Motor neuron (in vitro differentiated cells): ENCODE measurements at regions not wholly inside any gene's neighbourhood (a gene's known extent, or its start where the extent isn't known, plus 50 kb on each side); places are given as distances from the start of the nearest gene placed in this dataset.

ENCODE experiments used
- ATAC-seq, 8 experiments: fragments of 200-7000 bp; cut with Tn5 transposase; replicated peaks in 6 of 8; 2 replicates each; pipeline ENCODE4 v1.8.0; 2021; ENCODE audit warnings: mild to moderate bottlenecking in 8 of 8, moderate library complexity in 8 of 8
- H3K27ac ChIP-seq, 2 donors: fragments of 250-450 bp; sonication (Bioruptor Pico); 2 replicates each; pipeline ENCODE4 v1.9.0; 2021; ENCODE audit warnings: antibody characterized with exemption in 2 of 2, mild to moderate bottlenecking in 2 of 2, moderate library complexity in 1 of 2
- H3K4me1 ChIP-seq, 2 donors: fragments of 250-450 bp; sonication (Bioruptor Pico); replicated peaks in 1 of 2; 2 replicates each; pipeline ENCODE4 v1.6.1; 2021; ENCODE audit warnings: antibody characterized with exemption in 2 of 2, mild to moderate bottlenecking in 2 of 2, moderate library complexity in 1 of 2
- H3K4me3 ChIP-seq, 5 donors: fragments of 250-450 bp; sonication (Bioruptor Pico); 2 replicates each; pipeline ENCODE4 v1.9.0; 2021; ENCODE audit warnings: antibody characterized with exemption in 5 of 5, mild to moderate bottlenecking in 5 of 5, moderate library complexity in 4 of 5
- WGBS, 10 experiments: fragments of 450-650 bp; shearing (Covaris generic); methylation state at CpG; one replicate each; pipeline ENCODE4 v1.0.0; 2022; 5-methylcytosine and 5-hydroxymethylcytosine counted together
- in situ Hi-C, 9 experiments: fragments of 400-800 bp; cut with MboI; loops; one replicate each; pipeline ENCODE4 v1.15.0; 2021; ENCODE audit warnings: low sequenced_read_pairs in 9 of 9, low pct_unique_long_range_greater_than_20kb in 2 of 9; ENCODE audit not compliant: unreplicated experiment in 9 of 9

DNA sequence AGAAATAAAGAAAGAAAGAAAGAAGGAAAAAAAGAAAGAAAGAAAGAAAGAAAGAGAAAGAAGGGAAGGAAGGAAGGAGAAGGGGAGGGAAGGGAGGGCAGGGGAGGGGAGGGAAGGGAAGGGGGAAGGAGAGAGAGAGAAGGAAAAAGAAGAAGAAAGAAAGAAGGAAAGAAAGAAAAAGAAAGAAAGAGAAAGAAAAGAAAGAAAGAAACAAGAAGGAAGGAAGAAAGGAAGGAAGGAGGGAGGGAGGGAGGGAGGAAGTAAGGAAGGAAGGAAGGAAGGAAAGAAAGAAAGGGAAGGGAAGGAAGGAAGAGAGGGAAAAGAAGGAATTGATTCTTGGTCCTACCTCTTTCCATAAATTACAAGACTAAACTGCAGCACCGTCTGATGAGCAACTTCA is 186.1 kb downstream of the URB2 start:
- 0 to 100% (median 100%) methylated on average over 1 of the region's 1 CpG; no CpG with 5 or more reads in 5 of the 10 experiments for WGBS, 10 experiments
- Histone ChIP-seq H3K4me3 (no peak overlapping the region), H3K27ac (no peak overlapping the region), H3K4me1 (no peaks in the 10 kb centered on the region)
- no peak for ATAC-seq
- in situ Hi-C loops: no loop called here

DNA sequence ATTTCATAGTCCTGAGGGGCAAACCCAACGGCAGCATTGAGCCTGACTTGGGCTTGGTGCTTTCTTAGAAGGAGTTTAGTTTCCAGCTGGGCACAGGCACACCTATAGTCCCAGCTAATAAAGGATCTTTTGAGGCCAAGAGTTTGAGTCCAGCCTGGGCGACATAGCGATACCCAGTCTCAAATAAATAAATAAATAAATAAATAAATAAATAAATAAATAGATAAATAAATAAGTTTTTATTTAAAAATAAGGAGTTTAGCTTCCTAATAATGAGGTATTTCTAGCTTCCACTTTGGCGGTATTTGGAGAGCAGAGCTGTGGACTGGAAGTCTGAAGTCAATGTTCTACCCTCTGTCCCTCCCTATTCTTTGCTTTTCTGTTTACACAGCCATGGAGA is 186.6 kb downstream of the URB2 start:
- no peaks in the 10 kb centered on the region for H3K4me1 ChIP-seq
- 21 to 91% (median 81%) methylated on average over 1 to 4 of the region's 4 CpGs; no CpG with 5 or more reads in 3 of the 10 experiments for WGBS, 10 experiments
- no peak overlapping the region for H3K27ac ChIP-seq
- no peak overlapping the region for H3K4me3 ChIP-seq
- in situ Hi-C loops: no loop called here
- ATAC-seq: no peak

DNA sequence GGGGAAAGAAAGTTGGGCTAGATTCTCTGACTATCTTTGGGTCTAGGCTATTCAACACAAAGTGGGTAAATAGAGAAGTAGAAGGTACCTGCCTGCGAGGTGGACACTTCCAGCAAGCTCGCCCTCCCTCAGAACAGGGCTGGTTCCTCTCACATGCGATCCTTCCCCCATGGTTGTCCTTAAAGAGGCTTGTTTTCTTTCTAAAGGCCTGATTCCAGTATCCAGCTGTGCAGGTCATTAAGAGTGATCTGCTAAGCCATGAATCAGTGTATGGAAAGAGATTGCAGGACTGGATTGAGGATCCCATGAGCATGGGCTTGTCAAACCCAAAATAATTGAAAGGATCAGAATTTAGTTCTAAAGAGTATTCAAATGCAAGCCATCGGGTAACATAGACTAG is 189.0 kb downstream of the URB2 start:
- ATAC-seq: no peak
- no peaks in the 10 kb centered on the region for H3K4me1 ChIP-seq
- in situ Hi-C loops: no loop called here
- no peak overlapping the region for H3K4me3 ChIP-seq
- WGBS, 10 experiments: 0 to 96% (median 74%) methylated on average over 1 to 4 of the region's 4 CpGs; no CpG with 5 or more reads in 1 of the 10 experiments
- H3K27ac ChIP-seq: no peak overlapping the region

DNA sequence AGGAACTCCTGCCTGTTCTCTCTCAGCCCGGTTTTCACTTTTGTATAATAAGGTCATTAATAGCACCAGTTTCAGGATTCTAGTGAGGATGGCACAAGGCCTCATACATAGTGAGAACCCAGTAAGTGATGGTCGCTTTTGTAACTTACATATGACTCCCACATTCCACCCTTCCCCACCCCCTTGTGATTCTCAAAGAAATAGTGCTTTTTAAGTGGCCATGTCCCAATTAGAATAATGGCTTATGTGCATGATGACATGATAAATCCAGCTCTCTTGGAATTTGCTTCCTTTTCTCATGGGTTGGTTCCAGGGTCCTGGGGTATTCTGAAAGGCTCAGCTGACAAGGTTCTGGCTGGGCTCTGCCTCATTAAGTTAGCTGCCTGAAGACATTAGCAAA is 189.9 kb downstream of the URB2 start:
- no peak overlapping the region for H3K4me3 ChIP-seq
- no peak overlapping the region for H3K27ac ChIP-seq
- peak in 4 of 8 experiments; percentile 25 to 78 (median 59) for ATAC-seq
- H3K4me1 ChIP-seq: no peaks in the 10 kb centered on the region
- 0 to 71% (median 46%) methylated on average over 1 to 2 of the region's 2 CpGs; no CpG with 5 or more reads in 1 of the 10 experiments for WGBS, 10 experiments
- in situ Hi-C loops: no loop called here

DNA sequence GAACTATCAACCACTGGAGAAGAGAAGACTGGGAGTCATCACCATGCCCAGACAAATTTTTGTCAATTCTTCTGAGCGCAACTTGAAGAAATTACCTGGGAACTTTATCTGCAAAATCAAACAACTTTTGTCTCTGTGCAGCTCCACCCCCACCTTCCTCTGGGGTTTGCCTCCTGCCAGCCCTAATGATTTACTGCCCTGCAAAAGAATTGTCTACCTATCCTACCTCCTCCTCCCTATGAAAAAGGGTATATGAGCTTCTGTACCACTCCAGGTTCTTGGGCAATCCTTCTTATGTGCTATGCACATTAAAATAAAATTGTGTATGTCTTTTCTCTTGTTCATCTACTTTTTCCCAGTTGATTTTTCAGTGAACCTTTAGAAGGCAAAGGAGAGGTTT is 191.9 kb downstream of the URB2 start:
- in situ Hi-C loops: no loop called here
- no peak overlapping the region for H3K4me3 ChIP-seq
- ATAC-seq: no peak
- H3K4me1 ChIP-seq: no peaks in the 10 kb centered on the region
- no peak overlapping the region for H3K27ac ChIP-seq
- 14 to 100% (median 93%) methylated on average over 1 of the region's 1 CpG for WGBS, 10 experiments

DNA sequence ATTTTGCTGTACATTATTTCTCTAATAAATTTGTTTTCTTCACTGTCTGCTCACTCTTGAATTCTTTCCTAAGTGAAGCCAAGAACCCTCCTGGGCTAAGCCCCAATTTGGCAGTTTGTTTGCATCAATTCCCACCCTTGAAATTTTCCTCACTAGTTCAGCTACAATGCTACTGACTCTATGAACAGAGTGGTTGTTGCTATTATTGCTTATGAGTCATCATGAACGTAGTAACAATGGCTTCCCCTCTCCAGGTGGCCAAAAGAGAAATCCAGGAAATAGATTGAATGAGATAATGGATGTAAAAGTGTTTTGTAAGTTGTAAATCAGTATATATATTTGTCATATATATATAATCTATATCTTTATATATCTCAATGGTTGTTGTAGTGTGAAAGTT is 193.0 kb downstream of the URB2 start:
- in situ Hi-C loops: no loop called here
- H3K4me1 ChIP-seq: no peaks in the 10 kb centered on the region
- WGBS, 10 experiments: 0 to 67% (median 50%) methylated on average over 1 of the region's 1 CpG; no CpG with 5 or more reads in 3 of the 10 experiments
- H3K27ac ChIP-seq: no peak overlapping the region
- no peak for ATAC-seq
- no peak overlapping the region for H3K4me3 ChIP-seq

DNA sequence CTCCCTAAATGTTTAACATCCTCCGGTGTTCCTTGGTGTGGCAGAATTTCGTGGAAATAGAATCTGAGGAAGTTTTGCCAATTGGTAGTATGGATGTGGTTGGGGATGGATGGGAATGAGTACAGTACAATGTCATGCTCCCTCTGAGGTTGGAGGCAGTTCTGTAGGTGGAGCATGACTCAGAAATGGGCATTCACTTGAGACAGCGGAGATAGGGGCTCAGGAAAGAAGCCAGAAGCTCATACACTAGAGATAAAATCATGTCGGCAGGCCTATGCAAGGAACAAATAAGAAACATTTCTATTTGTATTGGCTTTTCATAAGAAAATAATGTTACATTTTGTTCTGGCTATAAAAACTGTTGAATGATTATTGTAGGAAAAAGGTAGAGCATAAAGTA is 196.0 kb downstream of the URB2 start:
- 13 to 100% (median 87%) methylated on average over 1 to 4 of the region's 4 CpGs; no CpG with 5 or more reads in 1 of the 10 experiments for WGBS, 10 experiments
- in situ Hi-C loops: no loop called here
- Histone ChIP-seq H3K27ac (no peak overlapping the region), H3K4me1 (no peaks in the 10 kb centered on the region), H3K4me3 (no peak overlapping the region)
- ATAC-seq: no peak

DNA sequence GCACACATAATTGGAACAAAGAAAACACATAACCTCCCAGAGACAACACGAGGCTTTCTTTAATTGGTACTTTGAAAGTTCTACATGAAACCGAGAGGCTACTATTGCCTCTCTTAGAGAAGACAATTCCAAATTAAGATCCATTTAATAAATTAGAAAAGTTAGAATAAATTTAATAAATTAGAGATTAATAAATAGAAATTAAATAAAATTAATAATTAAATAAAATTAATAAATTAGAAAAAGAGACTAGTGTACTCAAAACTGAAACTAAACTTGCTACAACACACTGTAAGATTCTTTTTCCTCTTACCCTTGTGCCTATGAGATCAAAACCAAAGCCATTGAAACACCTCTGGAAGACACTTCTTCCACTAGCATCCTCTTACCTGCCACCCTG is 199.0 kb downstream of the URB2 start:
- WGBS, 10 experiments: 21 to 100% (median 78%) methylated on average over 2 of the region's 2 CpGs; no CpG with 5 or more reads in 1 of the 10 experiments
- no peak overlapping the region for H3K27ac ChIP-seq
- in situ Hi-C loops: loop anchor here in 1 of 9 experiments (25.0 kb wide), 1 partner anchor 163 kb away; no protein-coding TSS in a partner anchor
- no peak overlapping the region for H3K4me3 ChIP-seq
- no peak for ATAC-seq
- no peaks in the 10 kb centered on the region for H3K4me1 ChIP-seq

DNA sequence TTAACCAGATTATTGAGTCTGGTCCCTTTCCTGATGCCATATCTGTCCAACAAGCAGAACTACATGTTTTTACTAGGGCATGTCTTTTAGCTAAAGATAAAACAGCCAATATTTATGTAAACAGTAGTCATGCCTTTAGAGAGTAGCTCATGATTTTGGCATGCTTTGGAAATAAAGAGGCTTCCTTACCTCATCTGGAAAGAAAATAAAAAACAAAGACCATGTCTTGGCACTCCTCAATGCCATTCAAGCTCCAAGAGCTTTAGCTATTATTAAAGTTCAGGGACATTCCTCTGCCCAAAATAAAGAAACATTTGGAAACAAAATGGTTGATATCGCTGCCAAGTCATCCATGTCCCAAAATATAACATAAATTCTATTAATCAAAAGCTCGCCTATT is 202.4 kb downstream of the URB2 start:
- Histone ChIP-seq H3K4me3 (no peak overlapping the region), H3K4me1 (peaks cover 0 to 3% of the 10 kb centered on the region in 2 donors), H3K27ac (no peak overlapping the region)
- no peak for ATAC-seq
- in situ Hi-C loops: loop anchor here in 1 of 9 experiments (25.0 kb wide), 1 partner anchor 166 kb away; no protein-coding TSS in a partner anchor
- 0 to 89% (median 72%) methylated on average over 1 to 2 of the region's 2 CpGs; no CpG with 5 or more reads in 2 of the 10 experiments for WGBS, 10 experiments

DNA sequence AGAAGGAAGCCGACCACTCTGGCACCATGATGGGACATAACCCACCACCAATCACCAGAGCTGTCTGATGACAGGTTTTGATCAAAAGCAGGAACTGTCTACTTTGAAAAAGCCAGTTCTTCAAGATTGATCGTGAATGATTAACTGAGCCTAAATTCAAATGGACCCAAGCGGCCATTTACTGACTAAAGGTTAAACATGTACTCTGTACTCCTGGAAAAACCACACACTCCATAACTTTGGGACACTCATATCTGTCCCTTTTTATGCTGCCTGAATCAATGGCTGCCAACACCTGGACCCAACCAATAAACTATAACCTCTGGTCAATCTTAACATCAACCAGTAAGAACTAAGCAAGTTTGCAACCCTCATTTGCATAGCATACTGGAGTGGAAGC is 206.6 kb downstream of the URB2 start:
- ATAC-seq: no peak
- H3K4me3 ChIP-seq: no peak overlapping the region
- 0 to 87% (median 71%) methylated on average over 1 to 3 of the region's 3 CpGs; no CpG with 5 or more reads in 2 of the 10 experiments for WGBS, 10 experiments
- H3K4me1 ChIP-seq: peaks cover 0 to 6% of the 10 kb centered on the region in 2 donors
- H3K27ac ChIP-seq: no peak overlapping the region
- in situ Hi-C loops: loop anchor here in 1 of 9 experiments (25.0 kb wide), 1 partner anchor 170 kb away; no protein-coding TSS in a partner anchor

DNA sequence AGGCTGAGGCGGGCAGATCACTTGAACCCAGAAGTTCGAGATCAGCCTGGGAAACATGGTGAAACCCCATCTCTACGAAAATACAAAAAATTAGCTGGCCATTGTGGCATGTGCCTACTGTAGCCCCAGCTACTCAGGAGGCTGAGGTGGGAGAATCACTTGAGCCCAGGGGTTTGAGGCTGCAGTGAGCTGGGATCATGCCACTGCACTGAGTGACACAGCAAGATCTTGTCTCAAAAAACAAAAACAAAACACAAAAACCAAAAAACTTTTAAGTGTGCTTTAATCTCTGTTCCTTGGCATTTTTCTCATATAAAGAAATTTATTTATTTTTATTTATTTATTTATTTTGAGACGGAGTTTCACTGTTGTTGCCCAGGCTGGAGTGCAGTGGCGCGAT is 208.2 kb downstream of the URB2 start:
- Histone ChIP-seq H3K4me3 (no peak overlapping the region), H3K27ac (no peak overlapping the region), H3K4me1 (peaks cover 4 to 6% of the 10 kb centered on the region in 2 donors)
- no peak for ATAC-seq
- 0 to 100% (median 84%) methylated on average over 1 to 6 of the region's 6 CpGs; no CpG with 5 or more reads in 1 of the 10 experiments for WGBS, 10 experiments
- in situ Hi-C loops: loop anchor here in 1 of 9 experiments (25.0 kb wide), 1 partner anchor 172 kb away; no protein-coding TSS in a partner anchor

DNA sequence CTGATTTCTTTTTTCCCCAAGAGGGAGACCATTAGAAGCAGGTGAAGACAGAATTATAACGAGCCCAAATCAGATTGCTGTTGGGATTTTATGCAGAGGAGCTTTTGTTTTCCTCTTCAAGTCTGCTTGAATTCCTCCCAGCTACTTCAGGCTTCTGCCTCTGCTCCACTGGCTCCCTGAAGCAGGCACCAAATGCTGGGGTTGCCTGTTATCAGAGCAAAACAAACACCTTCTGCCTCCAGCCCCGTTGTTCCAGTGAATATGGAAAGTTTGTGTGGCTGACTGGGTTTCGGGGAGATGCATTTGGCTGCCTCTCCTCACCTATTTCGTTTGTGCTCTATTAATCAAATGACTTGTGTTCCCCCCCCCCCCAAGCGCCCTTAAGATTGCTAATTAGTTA is 209.2 kb downstream of the URB2 start:
- H3K4me3 ChIP-seq: no peak overlapping the region
- peaks cover 4 to 6% of the 10 kb centered on the region in 2 donors for H3K4me1 ChIP-seq
- no peak overlapping the region for H3K27ac ChIP-seq
- no peak for ATAC-seq
- in situ Hi-C loops: loop anchor here in 1 of 9 experiments (25.0 kb wide), 1 partner anchor 173 kb away; no protein-coding TSS in a partner anchor
- 0 to 71% (median 54%) methylated on average over 1 to 5 of the region's 5 CpGs; no CpG with 5 or more reads in 3 of the 10 experiments for WGBS, 10 experiments

DNA sequence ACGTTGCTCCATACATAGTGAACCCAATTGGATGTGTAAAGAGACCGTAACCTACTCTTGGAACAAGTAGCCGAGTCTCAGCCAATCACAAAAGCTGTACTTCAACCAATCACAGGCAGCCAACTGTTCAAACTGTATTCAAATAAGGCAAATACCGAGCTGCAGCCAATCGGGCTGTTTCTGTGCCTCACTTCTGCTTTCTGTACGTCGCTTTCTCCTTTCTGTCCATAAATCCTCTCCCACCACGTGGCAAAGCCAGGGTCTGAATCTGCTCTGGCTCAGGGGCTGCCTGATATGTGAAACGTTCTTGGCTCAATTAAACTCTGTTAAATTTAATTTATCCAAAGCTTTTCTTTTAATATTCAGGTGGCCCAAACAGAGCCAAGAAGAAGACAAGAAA is 210.3 kb downstream of the URB2 start:
- 10 to 90% (median 69%) methylated on average over 3 to 9 of the region's 9 CpGs for WGBS, 10 experiments
- no peak for ATAC-seq

DNA sequence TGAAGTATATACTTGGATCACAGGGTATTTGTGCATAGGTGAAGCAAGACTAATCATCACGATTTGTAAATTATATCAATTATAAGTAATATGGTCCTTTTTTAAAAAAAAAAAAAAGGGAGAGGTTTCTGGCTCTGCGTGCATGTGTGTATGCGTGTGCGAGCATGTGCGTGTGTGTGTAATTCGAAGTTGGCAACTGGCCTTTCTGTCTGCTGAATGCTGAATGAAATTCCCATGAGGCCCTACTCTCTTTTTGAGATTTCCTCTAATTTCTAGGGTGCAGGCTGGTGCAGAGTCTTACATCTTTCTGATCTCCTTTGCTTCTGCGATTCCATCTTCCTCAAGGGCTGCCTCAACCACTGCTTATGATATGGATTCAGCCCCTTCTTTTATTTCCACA is 212.2 kb downstream of the URB2 start:
- in situ Hi-C loops: loop anchor here in 1 of 9 experiments (25.0 kb wide), 1 partner anchor 176 kb away; no protein-coding TSS in a partner anchor
- Histone ChIP-seq H3K4me3 (no peak overlapping the region), H3K27ac (no peak overlapping the region), H3K4me1 (peaks cover 3 to 4% of the 10 kb centered on the region in 2 donors)
- 41 to 100% (median 83%) methylated on average over 2 to 7 of the region's 7 CpGs for WGBS, 10 experiments
- ATAC-seq: no peak

More for the DNA sequence above, 210.3 kb downstream of the URB2 start:
- H3K27ac ChIP-seq: no peak overlapping the region
- H3K4me3 ChIP-seq: no peak overlapping the region
- H3K4me1 ChIP-seq: peaks cover 4 to 6% of the 10 kb centered on the region in 2 donors
- in situ Hi-C loops: loop anchor here in 1 of 9 experiments (25.0 kb wide), 1 partner anchor 174 kb away; no protein-coding TSS in a partner anchor
